ENCODE measurements at regions not wholly inside any gene's neighbourhood (a gene's known extent, or its start where the extent isn't known, plus 50 kb on each side); places are given as distances from the start of the nearest gene placed in this dataset.

DNA sequence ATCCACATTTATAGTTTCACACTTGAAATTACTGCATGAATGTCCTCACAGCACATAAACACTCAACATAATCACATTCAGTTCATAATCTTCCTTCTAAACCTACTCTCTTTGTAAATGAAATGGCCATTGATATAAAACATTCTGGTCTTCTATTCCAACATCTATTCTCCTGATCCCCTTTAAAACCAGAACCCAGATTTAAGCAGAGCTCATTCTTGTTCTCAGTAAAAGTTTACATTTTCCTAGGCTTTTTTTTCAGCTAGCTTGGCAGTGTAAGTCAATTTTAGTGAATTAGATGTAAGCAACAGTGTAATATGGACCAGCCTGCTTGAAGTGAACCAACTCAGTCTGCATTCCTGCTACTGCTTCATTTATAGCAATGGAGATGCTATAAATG lies 460.7 kb upstream of the RGS18 start:
- Histone ChIP-seq H3K9ac (ENCODE audit: extremely low read depth, insufficient read length, low read length) (no peak overlapping the region), H2AK5ac (ENCODE audit: insufficient read length, low read length) (no peak overlapping the region), H3K14ac (ENCODE audit: insufficient read depth, low read length) (no peak overlapping the region), H3K79me2 (ENCODE audit: insufficient read depth, low read length) (no peaks in the 10 kb centered on the region), H2BK12ac (ENCODE audit: insufficient read length, low read depth, low read length) (no peak overlapping the region), H3K9me3 (ENCODE audit: control insufficient read depth, low read depth, low read length) (no peaks in the 10 kb centered on the region), H3K27ac (ENCODE audit: insufficient read length, low read depth, low read length) (no peak overlapping the region), H2BK20ac (ENCODE audit: low read depth, low read length, poor library complexity, severe bottlenecking) (no peak overlapping the region), H3K56ac (ENCODE audit: insufficient read length, low read depth, low read length) (no peak overlapping the region), H3K4me2 (ENCODE audit: insufficient read depth, insufficient read length, low read length) (no peak overlapping the region), H4K5ac (ENCODE audit: insufficient read length, low read depth, low read length) (no peak overlapping the region), H2BK5ac (ENCODE audit: insufficient read length, low read length) (no peak overlapping the region), H3K23ac (ENCODE audit: insufficient read length, low read depth, low read length) (no peak overlapping the region), H3K18ac (ENCODE audit: insufficient read length, low read depth, low read length) (no peak overlapping the region), H2BK120ac (ENCODE audit: low read depth, low read length, poor library complexity, severe bottlenecking) (no peak overlapping the region), H4K91ac (ENCODE audit: insufficient read length, low read depth, low read length) (no peak overlapping the region), H3K4ac (ENCODE audit: low read depth, low read length) (no peak overlapping the region), H3T11ph (ENCODE audit: low read length) (no peak overlapping the region), H2BK15ac (ENCODE audit: low read depth, low read length) (no peak overlapping the region), H2AFZ (ENCODE audit: low read length) (no peak overlapping the region), H4K20me1 (ENCODE audit: control insufficient read depth, insufficient read depth, insufficient read length) (no peaks in the 10 kb centered on the region), H3K23me2 (ENCODE audit: insufficient read length, low read depth, low read length, poor library complexity, severe bottlenecking) (no peaks in the 10 kb centered on the region), H3K4me1 (ENCODE audit: insufficient read depth, low read length) (no peaks in the 10 kb centered on the region), H3K27me3 (ENCODE audit: insufficient read depth, low read length) (no peaks in the 10 kb centered on the region), H4K8ac (replicated peaks; ENCODE audit: insufficient read length, low read depth, low read length) (no peak overlapping the region), H3K79me1 (ENCODE audit: insufficient read depth, low read depth, low read length, poor library complexity, severe bottlenecking) (no peaks in the 10 kb centered on the region)
- no peaks in the 10 kb centered on the region for H3K4me1 Mint-ChIP-seq
- TF ChIP-seq, protein P1, sequence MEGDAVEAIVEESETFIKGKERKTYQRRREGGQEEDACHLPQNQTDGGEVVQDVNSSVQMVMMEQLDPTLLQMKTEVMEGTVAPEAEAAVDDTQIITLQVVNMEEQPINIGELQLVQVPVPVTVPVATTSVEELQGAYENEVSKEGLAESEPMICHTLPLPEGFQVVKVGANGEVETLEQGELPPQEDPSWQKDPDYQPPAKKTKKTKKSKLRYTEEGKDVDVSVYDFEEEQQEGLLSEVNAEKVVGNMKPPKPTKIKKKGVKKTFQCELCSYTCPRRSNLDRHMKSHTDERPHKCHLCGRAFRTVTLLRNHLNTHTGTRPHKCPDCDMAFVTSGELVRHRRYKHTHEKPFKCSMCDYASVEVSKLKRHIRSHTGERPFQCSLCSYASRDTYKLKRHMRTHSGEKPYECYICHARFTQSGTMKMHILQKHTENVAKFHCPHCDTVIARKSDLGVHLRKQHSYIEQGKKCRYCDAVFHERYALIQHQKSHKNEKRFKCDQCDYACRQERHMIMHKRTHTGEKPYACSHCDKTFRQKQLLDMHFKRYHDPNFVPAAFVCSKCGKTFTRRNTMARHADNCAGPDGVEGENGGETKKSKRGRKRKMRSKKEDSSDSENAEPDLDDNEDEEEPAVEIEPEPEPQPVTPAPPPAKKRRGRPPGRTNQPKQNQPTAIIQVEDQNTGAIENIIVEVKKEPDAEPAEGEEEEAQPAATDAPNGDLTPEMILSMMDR (conservative IDR thresholded peaks at IDR 0.05): no peak
- no peak overlapping the region for H3K27ac Mint-ChIP-seq
- DNase-seq: no peak
- peaks cover 1% of the 10 kb centered on the region; the same call in 1 of the 2 replicates for H3K27me3 Mint-ChIP-seq (ENCODE audit: low read depth)
- H3K36me3 Mint-ChIP-seq (ENCODE audit: insufficient read depth in 1 of 3, low read depth in 3 of 3): peaks cover 9 to 17% (median 12%) of the 10 kb centered on the region in 3 experiments
- H3K4me3 Mint-ChIP-seq: no peak overlapping the region
- peaks cover 18 to 21% of the 10 kb centered on the region in 2 experiments for H3K9me3 Mint-ChIP-seq
